H9 (cell line): ENCODE measurements at regions not wholly inside any gene's neighbourhood (a gene's known extent, or its start where the extent isn't known, plus 50 kb on each side); places are given as distances from the start of the nearest gene placed in this dataset.

Experiments
- DNase-seq: peaks from one replicate; pipeline ENCODE4 v3.0.0-alpha.2; 2017
- H2AFZ ChIP-seq: one replicate; pipeline ENCODE4 v1.6.1; 2013; ENCODE audit warnings: mild to moderate bottlenecking, low read length, control low read depth, moderate library complexity
- H2AK5ac ChIP-seq: 2 replicates; pipeline ENCODE4 v1.6.1; 2013; ENCODE audit warnings: low read length, control low read depth, mixed read lengths; ENCODE audit not compliant: insufficient read length
- H2BK120ac ChIP-seq: one replicate; pipeline ENCODE4 v1.6.1; 2013; ENCODE audit warnings: low read depth, mild to moderate bottlenecking, low read length, control low read depth, inconsistent platforms; ENCODE audit not compliant: poor library complexity, severe bottlenecking
- H2BK12ac ChIP-seq: 2 replicates; pipeline ENCODE4 v1.6.1; 2013; ENCODE audit warnings: low read length, control low read depth, mixed read lengths, low read depth; ENCODE audit not compliant: insufficient read length
- H2BK15ac ChIP-seq: 2 replicates; pipeline ENCODE4 v1.6.1; 2013; ENCODE audit warnings: low read depth, low read length, control low read depth
- H2BK20ac ChIP-seq: one replicate; pipeline ENCODE4 v1.6.1; 2013; ENCODE audit warnings: low read depth, mild to moderate bottlenecking, low read length, control low read depth, inconsistent platforms; ENCODE audit not compliant: poor library complexity, severe bottlenecking
- H2BK5ac ChIP-seq: 2 replicates; pipeline ENCODE4 v1.6.1; 2013; ENCODE audit warnings: low read length, control low read depth, mixed read lengths; ENCODE audit not compliant: insufficient read length
- H3K14ac ChIP-seq: 2 replicates; pipeline ENCODE4 v1.6.1; 2013; ENCODE audit warnings: low read length, control low read depth; ENCODE audit not compliant: insufficient read depth
- H3K18ac ChIP-seq: 2 replicates; pipeline ENCODE4 v1.6.1; 2013; ENCODE audit warnings: low read depth, mild to moderate bottlenecking, mixed read lengths, low read length, control low read depth; ENCODE audit not compliant: insufficient read length
- H3K23ac ChIP-seq: 2 replicates; pipeline ENCODE4 v1.6.1; 2013; ENCODE audit warnings: low read length, control low read depth, mixed read lengths, low read depth; ENCODE audit not compliant: insufficient read length
- H3K23me2 ChIP-seq: 2 replicates; pipeline ENCODE4 v1.6.1; 2013; ENCODE audit warnings: low read depth, mild to moderate bottlenecking, mixed read lengths, low read length, control low read depth; ENCODE audit not compliant: insufficient read length, poor library complexity, severe bottlenecking
- H3K27ac ChIP-seq: 2 replicates; pipeline ENCODE4 v1.5.1; 2013; ENCODE audit warnings: low read length, control low read depth, mixed read lengths, low read depth; ENCODE audit not compliant: insufficient read length
- H3K27me3 ChIP-seq: 2 replicates; pipeline ENCODE4 v1.6.1; 2013; ENCODE audit warnings: low read length, control low read depth, inconsistent platforms; ENCODE audit not compliant: insufficient read depth
- H3K4ac ChIP-seq: 2 replicates; pipeline ENCODE4 v1.6.1; 2013; ENCODE audit warnings: low read depth, mild to moderate bottlenecking, control low read depth, inconsistent platforms, low read length, moderate library complexity
- H3K4me1 ChIP-seq: 2 replicates; pipeline ENCODE4 v1.6.1; 2013; ENCODE audit warnings: low read length, control low read depth, inconsistent platforms; ENCODE audit not compliant: insufficient read depth
- H3K4me2 ChIP-seq: 2 replicates; pipeline ENCODE4 v1.6.1; 2013; ENCODE audit warnings: low read length, control low read depth, mixed read lengths; ENCODE audit not compliant: insufficient read length, insufficient read depth
- H3K56ac ChIP-seq: 2 replicates; pipeline ENCODE4 v1.6.1; 2013; ENCODE audit warnings: low read depth, mild to moderate bottlenecking, mixed read lengths, low read length, control low read depth; ENCODE audit not compliant: insufficient read length
- H3K79me1 ChIP-seq: 2 replicates; pipeline ENCODE4 v1.6.1; 2013; ENCODE audit warnings: low read depth, mild to moderate bottlenecking, moderate library complexity, low read length, control low read depth, inconsistent platforms; ENCODE audit not compliant: insufficient read depth, poor library complexity, severe bottlenecking
- H3K79me2 ChIP-seq: 2 replicates; pipeline ENCODE4 v1.6.1; 2013; ENCODE audit warnings: low read length, control low read depth, inconsistent platforms; ENCODE audit not compliant: insufficient read depth
- H3K9ac ChIP-seq: 2 replicates; pipeline ENCODE4 v1.6.1; 2013; ENCODE audit warnings: low read length, control low read depth, mixed read lengths; ENCODE audit not compliant: insufficient read length; ENCODE audit errors: extremely low read depth
- H3K9me3 ChIP-seq: one replicate; pipeline ENCODE4 v1.6.1; 2013; ENCODE audit warnings: low read depth, low read length, inconsistent platforms; ENCODE audit not compliant: control insufficient read depth
- H3T11ph ChIP-seq: one replicate; pipeline ENCODE4 v1.6.1; 2013; ENCODE audit warnings: mild to moderate bottlenecking, low read length, control low read depth, inconsistent platforms
- H4K20me1 ChIP-seq: one replicate; pipeline ENCODE4 v1.6.1; 2013; ENCODE audit not compliant: control insufficient read depth, insufficient read length, insufficient read depth
- H4K5ac ChIP-seq: 2 replicates; pipeline ENCODE4 v1.6.1; 2013; ENCODE audit warnings: low read depth, mild to moderate bottlenecking, mixed read lengths, low read length, control low read depth; ENCODE audit not compliant: insufficient read length
- H4K8ac ChIP-seq: replicated peaks from 2 replicates; pipeline ENCODE4 v1.6.1; 2013; ENCODE audit warnings: low read length, control low read depth, mixed read lengths, low read depth; ENCODE audit not compliant: insufficient read length
- H4K91ac ChIP-seq: 2 replicates; pipeline ENCODE4 v1.6.1; 2013; ENCODE audit warnings: low read depth, mild to moderate bottlenecking, moderate library complexity, mixed read lengths, low read length, control low read depth; ENCODE audit not compliant: insufficient read length
- H3K27ac Mint-ChIP-seq, 3 experiments: 2 replicates in 2 of 3; 3 replicates in 1 of 3; pipeline ENCODE4 v1.8.0; 2020 to 2021; ENCODE audit warnings: mixed read lengths in 3 of 3, mild to moderate bottlenecking in 1 of 3, moderate library complexity in 1 of 3
- H3K27me3 Mint-ChIP-seq: 2 replicates; pipeline ENCODE4 v1.8.0; 2021; ENCODE audit warnings: low read depth, mild to moderate bottlenecking, moderate library complexity, mixed read lengths
- H3K36me3 Mint-ChIP-seq, 3 experiments: 2 replicates in 2 of 3; 3 replicates in 1 of 3; pipeline ENCODE4 v1.8.0; 2020 to 2021; ENCODE audit warnings: low read depth in 3 of 3, mixed read lengths in 3 of 3; ENCODE audit not compliant: insufficient read depth in 1 of 3
- H3K4me1 Mint-ChIP-seq, 2 experiments: 2 replicates each; pipeline ENCODE4 v1.8.0; 2020; ENCODE audit warnings: mixed read lengths in 2 of 2
- H3K4me3 Mint-ChIP-seq, 2 experiments: 2 replicates in 1 of 2; 3 replicates in 1 of 2; pipeline ENCODE4 v1.8.0; 2020 to 2021; ENCODE audit warnings: mild to moderate bottlenecking in 2 of 2, mixed read lengths in 2 of 2, moderate library complexity in 1 of 2
- H3K9me3 Mint-ChIP-seq, 2 experiments: 2 replicates in 1 of 2; 3 replicates in 1 of 2; pipeline ENCODE4 v1.8.0; 2020; ENCODE audit warnings: mild to moderate bottlenecking in 2 of 2, mixed read lengths in 2 of 2, moderate library complexity in 1 of 2
- CTCF ChIP-seq: fragments of 200-600 bp; sonication (generic); conservative IDR thresholded peaks from 3 replicates; pipeline ENCODE4 v1.8.0; 2021; ENCODE audit warnings: antibody characterized with exemption, mild to moderate bottlenecking
- WGBS: extraction: QIAGEN DNeasy Blood & Tissue Kit; methylation state at CpG from one replicate; pipeline ENCODE4 v1.1.7; 2013; ENCODE audit warnings: missing lambda C conversion rate, low lambda C conversion rate, mixed read lengths; ENCODE audit not compliant: insufficient read length; ENCODE audit errors: extremely low coverage; 5-methylcytosine and 5-hydroxymethylcytosine counted together

- Histone ChIP-seq H3K18ac (no peak overlapping the region), H2BK120ac (no peak overlapping the region), H3K4me1 (no peaks in the 10 kb centered on the region), H3K56ac (no peak overlapping the region), H3K27ac (no peak overlapping the region), H3K79me2 (no peaks in the 10 kb centered on the region), H4K5ac (no peak overlapping the region), H2AFZ (no peak overlapping the region), H3T11ph (no peak overlapping the region), H3K9me3 (no peaks in the 10 kb centered on the region), H3K23me2 (no peaks in the 10 kb centered on the region), H3K9ac (no peak overlapping the region), H3K4ac (no peak overlapping the region), H3K79me1 (no peaks in the 10 kb centered on the region), H2BK20ac (no peak overlapping the region), H3K27me3 (no peaks in the 10 kb centered on the region), H3K23ac (no peak overlapping the region), H4K91ac (no peak overlapping the region), H3K4me2 (no peak overlapping the region), H2BK15ac (no peak overlapping the region), H3K14ac (no peak overlapping the region), H2AK5ac (no peak overlapping the region), H2BK12ac (no peak overlapping the region), H2BK5ac (no peak overlapping the region), H4K8ac (no peak overlapping the region), H4K20me1 (no peaks in the 10 kb centered on the region)
- peaks cover 1% of the 10 kb centered on the region; the same call in 1 of the 2 replicates for H3K27me3 Mint-ChIP-seq
- no peak overlapping the region for H3K4me3 Mint-ChIP-seq
- no CpG with 5 or more reads among the region's 7 CpGs for WGBS
- H3K36me3 Mint-ChIP-seq = 0 out of 7 replicates have a peak, but pooled peaks cover 0 to 4% (median 0%) of the 10 kb centered on the region in 3 experiments
- H3K4me1 Mint-ChIP-seq = no peaks in the 10 kb centered on the region
- no peak for DNase-seq
- H3K27ac Mint-ChIP-seq = no peak overlapping the region
- H3K9me3 Mint-ChIP-seq = peaks cover 6% of the 10 kb centered on the region in 2 experiments; a peak in 3 of 5 replicates
- no peak for TF ChIP-seq CTCF
Observed at GRCh38 chr2:129231924-129232323, 747.5 kb upstream of the RAB6C start.
